ENCODE measurements at regions not wholly inside any gene's neighbourhood (a gene's known extent, or its start where the extent isn't known, plus 50 kb on each side); places are given as distances from the start of the nearest gene placed in this dataset.

- Histone ChIP-seq H3K9ac (ENCODE audit: low read depth, low read length) (no peak overlapping the region), H3K4me2 (ENCODE audit: low read depth, low read length) (no peak overlapping the region), H4K91ac (ENCODE audit: insufficient read depth, low read depth, low read length) (no peak overlapping the region), H2BK20ac (ENCODE audit: low read depth, low read length) (no peak overlapping the region), H3K9me3 (ENCODE audit: control insufficient read depth, insufficient read depth, low read length) (no peaks in the 10 kb centered on the region), H2AK5ac (ENCODE audit: low read depth, low read length) (no peak overlapping the region), H3K27me3 (ENCODE audit: control insufficient read depth, insufficient read depth, low read length) (no peaks in the 10 kb centered on the region), H3K56ac (ENCODE audit: extremely low read depth, insufficient read depth, low read length) (no peak overlapping the region), H2BK5ac (ENCODE audit: low read depth, low read length, poor library complexity, severe bottlenecking) (no peak overlapping the region), H2AFZ (replicated peaks; ENCODE audit: low read length, poor library complexity) (no peak overlapping the region), H3K23ac (ENCODE audit: low read depth, low read length) (no peak overlapping the region), H2BK120ac (ENCODE audit: low read depth, low read length) (no peak overlapping the region), H4K20me1 (ENCODE audit: insufficient read depth, low read length) (no peaks in the 10 kb centered on the region), H3K14ac (replicated peaks; ENCODE audit: low read depth, low read length) (no peak overlapping the region), H2BK15ac (ENCODE audit: low read depth, low read length) (no peak overlapping the region), H3K79me1 (ENCODE audit: low read depth in 1 of 2, low read length in 2 of 2) (no peaks in the 10 kb centered on the region), H3K4ac (ENCODE audit: low read depth, low read length) (no peak overlapping the region), H3K18ac (ENCODE audit: low read depth, low read length) (no peak overlapping the region), H2AK9ac (replicated peaks; ENCODE audit: low read depth, low read length, poor library complexity) (no peak overlapping the region), H3K36me3 (ENCODE audit: control insufficient read depth, insufficient read depth, low read length) (no peaks in the 10 kb centered on the region), H3K9me1 (ENCODE audit: insufficient read depth, low read length) (no peaks in the 10 kb centered on the region), H3K27ac (ENCODE audit: insufficient read depth, low read length) (no peak overlapping the region), H4K8ac (ENCODE audit: low read depth in 2 of 2, low read length in 2 of 2) (no peak overlapping the region), H3K4me1 (ENCODE audit: control insufficient read depth, insufficient read depth, low read length) (no peaks in the 10 kb centered on the region), H4K5ac (ENCODE audit: low read depth, low read length) (no peak overlapping the region), H3K4me3 (ENCODE audit: insufficient read depth, low read depth, low read length) (no peak overlapping the region)
- no TSS peak for BruUV-seq (replicated peaks)
- POLR2A ChIA-PET (ENCODE audit: unreplicated experiment), result no interaction called here
- dilution Hi-C loops (cut with HindIII; ENCODE audit: low sequenced_read_pairs, unreplicated experiment), result no loop called here
- intact Hi-C loops (cut with micrococcal nuclease), result no loop called here
- DNase-seq (no peak), ATAC-seq (ENCODE audit: low read depth) (no peak)
- TF ChIP-seq ELK1 (IDR thresholded peaks at IDR 0.05; ENCODE audit: borderline replicate concordance, low read depth, low read length), result no peak
- no peak for TF ChIP-seq RAD21 (IDR thresholded peaks at IDR 0.05; ENCODE audit: low read length)
- no peak for TF ChIP-seq MAFK (IDR thresholded peaks at IDR 0.05; ENCODE audit: low read depth, low read length)
- TF ChIP-seq RCOR1 (IDR thresholded peaks at IDR 0.05; ENCODE audit: insufficient replicate concordance, low read length), result no peak
- TF ChIP-seq POLR2A (IDR thresholded peaks at IDR 0.05; ENCODE audit: low read depth, low read length), result no peak
- no peak for TF ChIP-seq USF2 (IDR thresholded peaks at IDR 0.05; ENCODE audit: low read depth, low read length)
- no peak for TF ChIP-seq CHD1 (IDR thresholded peaks at IDR 0.05; ENCODE audit: low read depth, low read length)
- no peak for TF ChIP-seq CEBPB (IDR thresholded peaks at IDR 0.05; ENCODE audit: low read depth, low read length)
- TF ChIP-seq NFE2L2 (IDR thresholded peaks at IDR 0.05; ENCODE audit: low read depth, low read length), result no peak
- TF ChIP-seq RFX5 (IDR thresholded peaks at IDR 0.05; ENCODE audit: low read depth, low read length), result no peak
- no peak for TF ChIP-seq SMC3 (IDR thresholded peaks at IDR 0.05; ENCODE audit: low read depth, low read length)
- no CpG with 5 or more reads among the region's 3 CpGs for WGBS, 2 experiments (ENCODE audit: extremely low coverage in 2 of 2, insufficient read length in 1 of 2)
- CTCF ChIA-PET, result no interaction called here
- in situ Hi-C loops (cut with MboI; ENCODE audit: low sequenced_read_pairs), result no loop called here
Measured at GRCh38 chrX:124679199-124679598, 332.8 kb downstream of the SH2D1A start.
